IMR-90 (cell line): ENCODE measurements at regions not wholly inside any gene's neighbourhood (a gene's known extent, or its start where the extent isn't known, plus 50 kb on each side); places are given as distances from the start of the nearest gene placed in this dataset.

Source experiments
- CEBPB ChIP-seq: IDR thresholded peaks from 2 replicates; pipeline ENCODE4 v1.6.1; 2012; ENCODE audit warnings: low read depth, low read length, improper control_type of control experiment
- CHD1 ChIP-seq: IDR thresholded peaks from 2 replicates; pipeline ENCODE4 v1.6.1; 2012; ENCODE audit warnings: low read depth, low read length, improper control_type of control experiment
- RAD21 ChIP-seq: IDR thresholded peaks from 2 replicates; pipeline ENCODE4 v1.6.1; 2012; ENCODE audit warnings: low read length, improper control_type of control experiment

GRCh38 chr14:53748691-53749090 lies 207.9 kb downstream of the BMP4 start:
- TF ChIP-seq CHD1 = no peak
- no peak for TF ChIP-seq CEBPB
- TF ChIP-seq RAD21 = no peak
